H1 (cell line): ENCODE measurements at regions not wholly inside any gene's neighbourhood (a gene's known extent, or its start where the extent isn't known, plus 50 kb on each side); places are given as distances from the start of the nearest gene placed in this dataset.

Source experiments
- EZH2 ChIP-seq: fragments of 200-600 bp; sonication (generic); IDR thresholded peaks from 2 replicates; pipeline ENCODE4 v1.7.1; 2012; ENCODE audit warnings: low read depth, mild to moderate bottlenecking, moderate library complexity, low read length, inconsistent platforms; ENCODE audit not compliant: severe bottlenecking
- FOSL1 ChIP-seq: IDR thresholded peaks from 2 replicates; pipeline ENCODE4 v1.6.1; 2011; ENCODE audit warnings: mild to moderate bottlenecking, low read depth, low read length, moderate library complexity; ENCODE audit not compliant: insufficient read depth
- NANOG ChIP-seq: IDR thresholded peaks from 2 replicates; pipeline ENCODE4 v1.6.1; 2011; ENCODE audit warnings: low read length, low read depth, mild to moderate bottlenecking, inconsistent platforms; ENCODE audit not compliant: insufficient read depth, poor library complexity, severe bottlenecking

- no peak for TF ChIP-seq FOSL1
- TF ChIP-seq NANOG = no peak
- TF ChIP-seq EZH2 = no peak
Measured at GRCh38 chr17:83018658-83019193, 60.7 kb upstream of the METRNL start (continued).
